ENCODE measurements at regions not wholly inside any gene's neighbourhood (a gene's known extent, or its start where the extent isn't known, plus 50 kb on each side); places are given as distances from the start of the nearest gene placed in this dataset.
"Not testable (repeated sequence)": the region's sequence is repeated elsewhere in the genome, so short reads cannot be mapped to it uniquely, and the experiment has no call there.

DNA sequence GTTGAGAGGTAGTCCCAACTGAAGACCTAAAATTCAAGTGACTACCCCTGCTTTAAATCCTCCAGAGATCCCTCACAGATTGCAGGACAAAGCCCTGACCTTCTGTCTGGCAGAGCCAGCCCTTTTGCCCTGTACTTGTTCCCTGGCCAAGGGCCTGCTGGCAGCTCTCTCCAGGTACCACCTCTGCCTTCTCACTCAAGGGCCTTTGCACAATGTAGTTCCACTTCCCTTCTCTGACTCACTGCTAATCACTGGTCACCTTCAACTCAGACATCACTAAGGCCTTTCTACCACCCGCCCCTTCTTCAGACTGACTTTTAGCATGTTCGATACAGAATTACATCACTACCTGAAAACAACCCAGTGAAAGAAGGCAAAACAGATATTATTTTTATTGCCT lies 411.0 kb downstream of the TMEM182 start:
- no peak for DNase-seq

DNA sequence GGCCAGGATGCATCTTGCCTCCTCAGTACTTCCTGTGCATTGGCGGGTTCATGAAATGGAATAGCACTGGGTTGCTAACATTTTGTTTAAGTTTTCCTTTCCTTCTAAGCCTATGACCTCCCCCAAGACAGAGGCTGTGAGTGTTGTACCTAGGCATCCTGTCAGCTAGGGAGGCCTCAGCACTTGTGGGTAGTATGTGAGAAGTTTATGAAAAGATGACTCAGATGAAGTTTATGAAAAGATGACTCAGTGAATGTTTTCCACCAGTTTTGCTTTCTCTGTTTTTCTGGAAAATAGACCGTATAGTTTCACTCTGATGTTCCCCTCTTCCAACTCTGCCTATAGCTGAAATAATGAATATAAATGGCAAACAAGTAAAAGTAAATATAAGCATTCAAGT lies 412.9 kb downstream of the TMEM182 start:
- DNase-seq = no peak

DNA sequence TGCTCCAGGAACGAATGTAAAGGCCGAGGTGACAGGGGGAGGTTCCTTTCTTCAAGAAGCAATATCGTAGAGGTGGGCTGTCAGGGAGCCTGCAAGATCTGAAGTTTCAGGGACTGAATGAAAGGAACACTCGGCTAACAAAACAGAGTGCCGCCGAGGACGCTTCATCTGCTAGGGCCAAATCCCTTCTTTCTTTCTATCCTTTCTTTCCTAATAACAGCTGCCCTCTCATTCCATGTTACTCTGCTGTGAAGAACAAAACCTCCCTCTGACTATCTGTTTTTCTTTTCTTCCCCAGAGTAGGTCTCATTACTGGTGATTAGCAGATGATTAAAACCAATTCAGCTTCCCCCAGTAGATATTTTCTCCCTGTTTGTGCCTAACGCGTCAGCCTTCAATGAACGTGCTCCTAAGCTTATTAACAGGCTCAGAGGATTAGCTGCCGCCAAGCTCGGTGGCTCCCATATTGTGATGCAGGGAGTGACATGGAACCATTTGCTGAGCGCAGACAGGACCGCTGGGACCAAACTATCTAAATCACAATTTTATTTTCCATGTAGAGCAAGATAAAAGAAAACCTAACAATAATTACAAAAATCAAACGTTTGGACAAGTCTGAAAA lies 414.6 kb downstream of the TMEM182 start:
- DNase-seq = no peak

DNA sequence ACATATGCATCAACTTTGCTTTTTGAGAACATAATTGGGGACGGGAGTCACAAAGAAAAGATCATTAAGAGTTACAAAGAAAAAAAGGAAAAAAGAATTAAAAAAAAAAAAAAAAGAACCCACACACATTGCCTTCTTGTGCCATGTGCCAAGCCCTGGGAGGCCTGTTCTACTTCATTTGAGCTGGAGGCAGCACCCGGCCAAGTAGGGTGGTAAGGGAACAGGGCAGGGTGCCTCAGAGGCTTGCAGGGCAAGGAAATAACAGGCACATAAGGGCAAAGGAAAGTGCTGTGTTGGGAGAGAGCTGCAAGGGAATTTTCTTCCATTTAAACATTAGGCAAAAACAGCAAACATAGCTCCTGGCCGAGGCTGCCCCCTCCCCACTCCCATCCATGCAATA lies 418.0 kb downstream of the TMEM182 start:
- no peak for DNase-seq

DNA sequence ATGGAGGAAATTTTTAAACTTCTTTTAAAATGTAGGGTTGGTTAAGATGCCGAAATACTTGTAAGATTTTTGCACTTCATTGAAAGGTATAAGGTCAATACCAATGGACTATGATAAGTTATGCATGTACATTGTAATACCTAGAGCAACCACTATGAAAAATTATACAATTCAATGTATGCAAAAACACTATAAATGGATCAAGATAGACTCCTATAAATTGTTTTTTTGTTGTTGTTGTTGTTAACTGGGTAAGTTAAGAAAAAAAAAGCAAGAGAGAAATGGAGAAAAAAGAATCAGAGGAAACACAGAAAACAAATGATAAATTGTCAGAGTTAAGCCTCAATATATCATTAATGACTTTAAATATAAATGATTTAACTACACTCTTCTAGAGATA lies 421.2 kb downstream of the TMEM182 start:
- no peak for DNase-seq

DNA sequence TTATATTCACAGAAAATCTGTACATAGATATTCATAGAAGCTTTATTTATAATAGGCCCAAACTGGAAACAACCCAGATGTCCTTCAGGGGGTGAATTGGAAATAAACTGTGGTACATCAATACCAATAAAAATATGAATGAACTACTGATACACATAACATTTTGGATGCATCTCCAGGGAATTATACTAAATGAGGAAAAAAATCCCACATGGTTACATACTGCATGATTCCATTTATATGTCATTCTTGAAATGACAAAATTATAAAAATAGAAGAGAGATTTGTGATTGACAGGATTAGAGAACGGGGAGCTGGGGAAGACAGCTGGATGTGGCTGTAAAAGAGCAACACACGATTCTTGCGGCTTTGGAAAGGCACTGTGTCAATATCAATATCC lies 435.0 kb downstream of the TMEM182 start:
- no peak for DNase-seq

DNA sequence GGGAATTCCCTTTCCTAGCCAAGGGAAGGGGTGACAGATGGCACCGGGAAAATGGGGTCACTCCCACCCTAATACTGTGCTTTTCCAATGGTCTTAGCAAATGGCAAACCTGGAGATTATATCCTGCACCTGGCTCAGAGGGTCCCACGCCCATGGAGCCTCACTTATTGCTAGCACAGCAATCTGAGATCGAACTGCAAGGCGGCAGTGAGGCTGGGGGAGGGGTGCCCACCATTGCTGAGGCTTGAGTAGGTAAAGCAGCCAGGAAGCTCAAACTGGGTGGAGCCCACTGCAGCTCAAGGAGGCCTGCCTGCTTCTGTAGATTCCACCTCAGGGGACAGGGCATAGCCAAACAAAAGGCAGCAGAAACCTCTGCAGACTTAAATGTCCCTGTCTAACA lies 438.9 kb downstream of the TMEM182 start:
- not testable (repeated sequence) for DNase-seq

DNA sequence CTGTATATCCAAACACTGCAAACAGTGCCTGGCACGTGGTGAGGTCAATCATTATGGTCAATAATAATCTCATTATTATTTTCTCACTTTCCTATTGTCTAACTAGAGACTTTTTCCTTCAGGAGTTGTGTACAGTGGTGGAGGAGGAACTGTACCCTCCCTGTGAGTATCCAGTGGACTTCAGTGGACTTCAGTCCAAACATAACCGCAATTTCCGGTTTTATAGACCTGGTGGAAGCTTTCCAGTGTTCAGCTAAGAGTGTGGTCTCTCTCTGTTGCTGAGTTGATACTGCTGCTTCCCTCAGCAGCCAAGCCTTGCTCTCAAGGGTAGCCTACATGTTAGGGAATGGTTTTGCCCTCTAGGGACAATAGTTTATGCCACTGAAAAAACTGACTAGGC lies 447.1 kb downstream of the TMEM182 start:
- DNase-seq = no peak

DNA sequence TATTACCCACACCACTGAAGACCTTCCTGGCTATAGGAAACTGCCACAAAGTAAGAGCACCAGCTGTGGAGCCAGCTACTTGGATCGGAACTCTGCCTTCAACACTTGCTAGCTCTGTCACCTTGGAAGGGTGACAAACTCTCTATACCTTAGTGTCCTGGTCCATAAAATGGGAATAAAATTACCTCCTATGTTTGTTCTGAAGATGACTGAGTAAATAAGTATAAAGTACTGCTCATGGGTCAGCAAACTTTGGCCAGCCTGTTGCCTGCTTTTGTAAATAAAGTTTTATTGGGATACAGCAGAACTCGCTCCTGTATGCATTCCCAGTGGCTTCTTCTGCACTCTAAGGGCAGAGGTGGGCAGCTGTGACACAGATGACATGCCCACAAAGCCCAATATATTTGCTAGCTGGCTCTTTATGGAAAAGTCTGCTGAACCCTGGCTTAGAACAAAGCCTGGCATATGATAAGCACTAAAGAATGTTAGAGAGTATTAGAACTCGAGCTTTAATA lies 451.3 kb downstream of the TMEM182 start:
- DNase-seq = no peak

DNA sequence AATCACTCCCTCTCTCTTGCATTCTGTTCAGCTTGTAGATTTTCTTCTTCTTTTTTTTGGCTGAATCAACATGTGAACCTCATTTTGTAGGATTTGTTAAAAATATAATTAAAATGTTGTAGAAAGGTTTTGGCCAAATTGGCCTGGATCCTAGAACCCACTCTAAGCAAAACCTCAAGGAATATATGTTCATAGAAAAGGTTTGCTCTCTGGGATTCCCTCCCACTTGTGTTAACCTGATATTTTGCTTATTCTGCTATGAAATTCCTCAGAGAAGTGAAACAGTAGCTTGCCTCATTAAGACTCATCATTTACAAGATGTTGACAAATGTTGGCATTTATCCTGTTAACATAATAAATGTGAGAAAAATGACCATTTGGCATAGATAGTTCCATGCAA lies 456.7 kb downstream of the TMEM182 start:
- no peak for DNase-seq

DNA sequence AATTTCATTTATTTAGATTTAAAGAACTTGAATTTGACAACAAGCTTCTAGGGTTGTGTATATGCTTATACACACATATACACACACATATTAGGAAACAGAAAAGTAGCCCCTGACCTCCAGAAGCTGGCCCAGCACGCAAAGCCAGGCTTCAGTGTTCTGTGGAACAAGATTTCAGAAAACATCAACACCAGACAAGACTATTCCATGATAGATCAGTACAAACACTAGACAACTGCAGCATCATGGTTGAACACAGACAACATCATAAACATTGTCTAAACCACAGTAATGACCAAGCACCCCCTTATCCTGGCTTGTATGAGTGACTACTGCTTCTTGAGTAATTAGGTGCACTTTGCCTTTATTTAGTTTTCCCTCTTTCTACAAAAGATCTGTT lies 457.6 kb downstream of the TMEM182 start:
- no peak for DNase-seq

DNA sequence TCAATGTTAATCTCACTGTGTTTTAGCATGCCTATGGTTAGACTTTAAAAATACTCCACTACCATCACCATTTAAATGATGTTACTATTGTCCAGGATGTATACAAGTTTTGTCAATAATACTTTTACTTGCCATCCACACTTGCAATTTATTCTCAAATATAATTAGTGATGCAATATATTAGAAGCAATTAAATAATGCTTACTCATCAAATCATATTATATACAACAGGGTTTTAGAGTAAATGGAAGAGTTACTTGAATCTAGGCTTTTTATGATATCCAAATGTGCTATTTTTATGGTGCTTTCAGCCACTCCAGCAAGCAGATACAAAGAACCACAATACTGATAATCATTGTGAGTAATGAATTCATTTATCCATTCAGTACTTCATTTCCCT lies 461.1 kb downstream of the TMEM182 start:
- DNase-seq = no peak

DNA sequence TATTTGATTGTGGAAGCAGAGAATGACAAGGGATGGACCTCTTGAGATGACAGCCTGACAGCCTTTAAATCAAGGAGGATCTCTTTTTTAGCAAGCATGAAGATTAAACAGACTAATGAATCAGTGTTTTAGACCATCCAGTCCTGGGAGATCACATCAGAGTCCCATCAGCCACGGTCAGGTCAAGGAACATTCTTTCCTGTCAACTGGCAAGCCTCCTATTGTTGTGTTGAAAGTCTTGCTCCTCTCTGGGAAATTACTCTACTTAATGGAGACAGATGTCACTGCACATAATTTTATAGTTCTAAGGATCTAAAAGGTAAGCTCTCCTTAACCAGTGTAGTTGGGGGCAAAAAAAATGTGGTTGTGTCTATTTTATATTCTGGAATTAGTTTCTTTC lies 469.0 kb downstream of the TMEM182 start:
- no peak for DNase-seq

DNA sequence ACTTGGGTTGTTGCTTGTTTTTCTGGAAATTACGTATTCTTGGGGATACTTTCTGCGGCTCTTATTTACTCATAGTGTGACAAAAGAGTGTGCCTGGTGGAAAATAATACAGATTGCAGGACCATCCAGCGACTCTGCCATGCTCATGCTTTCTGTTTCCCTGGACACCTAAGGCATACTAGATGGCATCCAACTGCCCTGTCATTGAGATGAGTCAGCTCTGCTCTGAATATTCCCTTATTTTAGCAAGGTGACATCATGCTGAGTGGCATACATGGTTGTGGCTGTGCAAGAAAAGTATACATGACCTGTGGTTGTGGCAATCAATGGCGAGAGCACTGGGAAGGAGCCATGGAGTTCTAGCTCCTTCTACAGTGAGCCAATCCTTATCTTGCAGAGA lies 471.0 kb downstream of the TMEM182 start:
- no peak for DNase-seq

DNA sequence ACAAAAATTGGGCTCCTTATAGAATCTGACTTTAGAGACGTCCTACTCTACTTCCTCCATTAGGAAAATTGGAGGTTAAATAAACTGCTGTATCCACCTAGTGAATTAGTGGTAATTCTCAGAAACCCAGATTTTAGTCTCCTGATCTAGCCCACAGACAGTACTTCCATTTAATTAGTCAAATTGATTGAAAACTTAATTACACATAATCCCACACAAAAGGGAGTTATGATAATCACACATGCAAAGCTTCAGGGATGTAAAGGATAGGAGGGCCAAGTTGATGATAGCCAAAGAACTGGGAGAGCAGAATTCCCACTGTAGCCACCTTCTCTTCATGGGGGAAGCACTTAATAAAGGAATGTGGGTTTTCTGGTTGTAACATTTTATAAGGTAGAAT lies 471.9 kb downstream of the TMEM182 start:
- no peak for DNase-seq

DNA sequence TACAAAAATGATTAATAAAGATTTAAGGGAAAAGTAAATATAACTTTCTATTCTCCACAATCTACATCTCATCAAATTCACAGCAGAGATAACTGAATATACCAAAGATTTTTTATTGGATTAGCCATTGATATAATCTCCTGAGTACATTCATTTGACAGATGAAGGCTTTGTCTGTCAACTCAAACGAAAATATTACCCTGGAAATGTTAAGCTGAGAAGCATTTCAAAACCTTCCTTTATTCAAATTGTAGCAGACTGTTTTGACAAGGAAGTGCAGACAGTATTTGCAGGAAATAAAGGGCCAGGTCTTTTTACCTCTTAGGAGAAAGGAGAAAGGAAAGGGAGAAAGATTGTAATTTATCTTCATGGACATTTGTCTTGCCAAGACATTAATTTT lies 473.5 kb downstream of the TMEM182 start:
- no peak for DNase-seq

DNA sequence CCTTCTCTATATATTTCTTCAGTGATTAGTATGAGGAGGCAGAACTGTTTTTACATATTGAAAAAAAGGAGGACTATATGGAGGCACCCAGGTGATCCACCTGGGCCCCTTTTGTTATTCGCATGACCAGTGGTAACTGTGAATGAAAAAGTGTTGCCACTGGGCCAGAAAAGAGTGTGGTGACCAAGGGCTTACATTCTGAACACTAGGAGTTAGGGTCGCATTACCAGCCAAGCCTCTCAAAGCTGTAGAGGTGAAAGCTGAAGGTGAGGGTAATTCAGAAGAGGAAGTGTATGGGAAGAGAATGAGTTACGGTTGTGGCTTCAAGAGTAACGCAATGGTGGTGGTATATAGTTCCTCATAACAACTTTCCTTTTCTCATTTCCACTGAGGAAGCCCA lies 487.6 kb downstream of the TMEM182 start:
- no peak for DNase-seq

DNA sequence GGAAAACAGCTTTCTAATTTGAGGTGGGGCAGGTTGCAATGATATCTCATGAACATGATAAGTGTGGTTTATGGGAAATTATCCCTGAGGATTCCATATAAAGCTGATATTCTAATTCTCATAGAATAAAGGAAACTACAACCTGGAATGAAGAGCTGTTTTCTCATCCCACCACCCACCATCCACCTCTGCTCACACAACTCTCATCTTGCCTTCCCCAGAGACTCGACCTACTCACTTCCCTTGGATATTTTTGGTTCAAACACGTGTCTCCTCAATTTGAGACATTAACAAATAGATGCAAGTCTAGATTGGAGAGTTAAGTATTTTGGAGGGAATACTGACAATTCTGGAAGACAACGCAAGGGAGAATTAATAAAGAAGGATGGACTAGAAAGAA lies 490.9 kb downstream of the TMEM182 start:
- DNase-seq = no peak

DNA sequence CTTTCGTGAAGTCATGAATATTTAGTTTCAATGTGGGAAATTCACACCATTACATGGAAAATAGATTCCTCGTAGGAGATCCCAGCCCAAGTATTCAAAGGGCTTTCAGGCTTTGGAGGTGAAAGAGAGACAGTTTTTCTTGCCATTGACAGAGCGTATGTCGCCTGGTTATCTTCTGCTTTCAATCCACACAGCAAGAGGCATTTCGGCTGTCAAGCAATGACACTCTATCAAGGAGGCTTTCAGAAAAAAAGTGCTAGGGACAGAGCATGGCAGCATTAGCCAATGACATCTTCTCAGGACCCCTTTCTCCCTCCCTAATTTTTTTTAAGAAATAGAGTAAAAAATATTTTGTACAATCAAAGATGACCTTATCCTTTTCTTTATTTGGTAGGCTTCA lies 492.8 kb downstream of the TMEM182 start:
- no peak for DNase-seq

DNA sequence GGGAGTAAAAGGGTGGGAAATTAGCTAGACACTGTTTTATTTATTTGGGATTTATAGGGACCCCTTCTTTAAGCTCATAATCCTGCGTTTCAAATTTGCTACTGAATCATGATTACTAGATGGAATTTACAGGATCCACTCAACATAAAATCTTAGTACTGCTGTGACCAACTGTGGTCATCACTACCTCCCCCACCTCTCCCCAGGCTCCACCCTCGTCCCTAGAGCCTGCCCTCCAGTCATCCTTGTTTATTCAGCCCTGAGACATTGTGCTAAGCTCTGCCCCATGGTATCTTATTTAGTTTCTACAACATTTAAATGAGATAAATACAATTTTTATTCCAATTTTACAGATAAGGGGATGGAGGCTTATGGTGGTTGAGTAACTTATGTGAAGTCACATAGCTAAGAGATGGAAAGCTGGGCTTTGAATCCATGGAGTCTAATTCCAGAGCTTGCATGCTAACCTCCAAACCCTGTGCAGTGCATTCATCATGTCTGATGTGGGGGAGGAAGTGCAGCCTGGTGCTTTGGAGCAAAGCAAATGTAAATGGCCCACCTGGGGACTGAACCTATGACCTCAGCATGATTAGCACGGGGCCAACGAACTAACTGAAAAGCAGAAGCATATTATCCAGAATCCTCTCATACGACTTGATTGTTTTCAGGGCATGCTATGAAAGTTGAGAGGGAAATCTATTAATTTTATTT lies 502.4 kb downstream of the TMEM182 start:
- no peak for DNase-seq

DNA sequence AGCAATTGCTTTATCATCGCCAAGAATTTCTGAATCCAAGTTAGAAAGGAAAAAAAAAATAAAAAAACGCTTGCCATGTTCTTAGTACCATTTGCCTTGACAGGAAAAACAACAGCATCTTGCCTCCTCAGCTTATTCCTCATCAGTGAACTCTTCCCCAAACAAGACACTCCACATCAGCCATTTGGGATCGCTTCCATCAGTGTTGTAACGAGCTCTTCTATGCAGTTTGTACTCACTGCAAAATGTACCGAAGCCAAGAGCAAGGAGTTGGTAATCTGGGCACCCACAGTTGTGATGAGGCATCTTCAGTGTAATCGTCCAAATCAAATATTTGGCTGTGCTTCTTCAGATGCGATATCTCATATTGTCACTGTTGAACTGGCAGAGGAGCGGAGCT lies 503.7 kb downstream of the TMEM182 start:
- no peak for DNase-seq

DNA sequence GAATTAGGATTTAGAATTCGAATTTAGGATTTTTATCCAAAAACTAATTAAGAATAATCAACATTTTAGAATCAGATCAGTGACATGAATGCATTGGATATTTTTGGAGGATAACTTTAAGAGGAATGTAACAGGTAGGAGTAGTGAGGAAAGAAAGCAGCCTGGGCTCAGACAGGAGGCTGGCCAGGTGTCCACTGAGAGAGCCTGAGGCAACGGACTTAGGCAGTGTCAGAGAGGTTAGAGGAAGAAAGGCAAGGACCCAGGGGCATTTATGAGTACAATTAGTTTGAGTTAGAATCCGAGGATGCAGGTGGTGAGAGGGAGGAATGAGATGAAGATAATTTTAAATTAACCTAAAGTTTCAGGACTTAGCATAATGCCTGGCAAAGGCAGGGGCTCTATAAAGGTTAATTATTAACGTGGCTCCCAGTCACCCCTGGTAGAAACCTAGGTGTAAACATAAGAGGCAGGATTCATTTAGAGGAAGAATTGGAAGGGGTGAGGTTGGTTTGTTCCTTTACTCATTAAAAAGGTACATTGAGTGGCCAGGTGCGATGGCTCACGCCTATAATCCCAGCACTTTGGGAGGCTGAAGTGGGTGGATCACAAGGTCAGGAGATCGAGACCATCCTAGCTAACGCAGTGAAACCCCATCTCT lies 507.1 kb downstream of the TMEM182 start:
- DNase-seq = no peak

DNA sequence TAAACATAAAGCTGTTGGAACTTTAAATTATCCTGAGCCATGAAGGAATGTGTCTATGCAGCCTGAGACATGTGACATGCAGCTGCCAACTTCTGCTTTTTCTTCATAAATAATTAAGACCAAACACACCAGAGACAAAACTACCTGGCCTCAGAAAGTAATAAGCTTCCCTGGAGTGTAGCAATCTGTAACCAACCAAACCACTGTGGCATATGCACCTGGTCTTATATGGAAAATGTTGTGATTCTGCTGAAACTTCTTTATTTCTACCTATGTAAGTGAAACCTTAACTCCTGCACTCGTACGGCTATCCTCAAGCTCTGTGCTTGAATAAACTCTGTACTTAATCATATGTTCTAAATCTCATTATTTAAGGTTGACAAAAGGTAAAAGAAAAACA lies 515.0 kb downstream of the TMEM182 start:
- no peak for DNase-seq

DNA sequence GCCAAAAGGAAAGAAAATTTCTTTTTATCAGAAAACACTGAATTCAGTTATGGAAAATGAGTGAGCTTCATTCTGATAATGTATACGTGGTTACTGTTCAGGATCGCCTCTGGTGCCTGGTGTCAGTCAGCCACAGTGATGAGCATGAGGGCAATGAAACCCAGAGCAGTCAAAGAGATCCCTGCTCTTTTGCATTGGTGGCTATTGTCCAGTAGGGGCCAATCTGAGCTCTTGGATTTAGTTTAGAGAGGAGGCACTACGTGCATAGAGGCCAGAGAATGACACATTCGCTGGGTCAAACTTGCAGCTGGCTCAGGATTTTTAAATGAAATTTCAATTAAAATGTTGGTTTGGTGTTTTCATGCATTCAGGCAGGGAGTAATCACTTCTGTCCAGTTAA lies 522.9 kb downstream of the TMEM182 start:
- no peak for DNase-seq
